CD4-positive, CD25-positive, alpha-beta regulatory T cell (primary cell): ENCODE measurements at regions not wholly inside any gene's neighbourhood (a gene's known extent, or its start where the extent isn't known, plus 50 kb on each side); places are given as distances from the start of the nearest gene placed in this dataset.

Experiments
- ATAC-seq, 2 donors: fragments of 150-1000 bp; cut with Tn5 transposase; one replicate each; pipeline ENCODE4 v1.10.0; 2021; ENCODE audit warnings: low read depth in 2 of 2, moderate number of reproducible peaks in 2 of 2, moderate library complexity in 1 of 2
- DNase-seq, 3 donors: peaks; one replicate each; pipeline versions ENCODE4 v3.0.0 to v3.0.0-alpha.2; 2012 to 2022; ENCODE audit warnings: mixed read lengths in 1 of 3
- H3K27ac ChIP-seq: one replicate; pipeline ENCODE4 v1.7.0; 2013; ENCODE audit warnings: mild to moderate bottlenecking, low read length; ENCODE audit not compliant: insufficient read depth, poor library complexity, severe bottlenecking
- H3K27me3 ChIP-seq: one replicate; pipeline ENCODE4 v1.7.0; 2013; ENCODE audit warnings: low read length; ENCODE audit not compliant: control insufficient read depth, insufficient read depth
- H3K36me3 ChIP-seq: one replicate; pipeline ENCODE4 v1.7.0; 2013; ENCODE audit warnings: mild to moderate bottlenecking, low read length, moderate library complexity; ENCODE audit not compliant: control insufficient read depth, insufficient read depth
- H3K4me1 ChIP-seq: 2 replicates; pipeline ENCODE4 v1.7.0; 2013; ENCODE audit warnings: mild to moderate bottlenecking, low read length; ENCODE audit not compliant: insufficient read depth, control insufficient read depth, poor library complexity, severe bottlenecking
- H3K4me3 ChIP-seq: one replicate; pipeline ENCODE4 v1.7.0; 2013; ENCODE audit warnings: low read depth, mild to moderate bottlenecking, low read length, moderate library complexity
- H3K9me3 ChIP-seq, 2 experiments: 1 replicate in 1 of 2; 2 replicates in 1 of 2; pipeline ENCODE4 v1.7.0; 2013; ENCODE audit warnings: low read length in 2 of 2, mild to moderate bottlenecking in 1 of 2, moderate library complexity in 1 of 2; ENCODE audit not compliant: control insufficient read depth in 2 of 2
- H3K27ac Mint-ChIP-seq, 3 donors: one replicate each; pipeline ENCODE4 v1.8.0; 2020 to 2022; ENCODE audit warnings: mild to moderate bottlenecking in 3 of 3, mixed read lengths in 3 of 3, moderate library complexity in 2 of 3
- H3K27me3 Mint-ChIP-seq: one replicate; pipeline ENCODE4 v1.8.0; 2022; ENCODE audit warnings: mild to moderate bottlenecking, mixed read lengths
- H3K36me3 Mint-ChIP-seq: one replicate; pipeline ENCODE4 v1.8.0; 2020; ENCODE audit warnings: mixed read lengths
- H3K4me1 Mint-ChIP-seq, 4 donors: one replicate each; pipeline ENCODE4 v1.8.0; 2020 to 2022; ENCODE audit warnings: mixed read lengths in 4 of 4, mild to moderate bottlenecking in 1 of 4
- H3K4me3 Mint-ChIP-seq, 4 donors: one replicate each; pipeline ENCODE4 v1.8.0; 2020 to 2022; ENCODE audit warnings: mild to moderate bottlenecking in 4 of 4, mixed read lengths in 4 of 4, moderate library complexity in 3 of 4
- H3K9me3 Mint-ChIP-seq, 7 donors: one replicate each; pipeline ENCODE4 v1.8.0; 2020 to 2022; ENCODE audit warnings: mixed read lengths in 7 of 7, mild to moderate bottlenecking in 3 of 7, moderate library complexity in 2 of 7

DNA sequence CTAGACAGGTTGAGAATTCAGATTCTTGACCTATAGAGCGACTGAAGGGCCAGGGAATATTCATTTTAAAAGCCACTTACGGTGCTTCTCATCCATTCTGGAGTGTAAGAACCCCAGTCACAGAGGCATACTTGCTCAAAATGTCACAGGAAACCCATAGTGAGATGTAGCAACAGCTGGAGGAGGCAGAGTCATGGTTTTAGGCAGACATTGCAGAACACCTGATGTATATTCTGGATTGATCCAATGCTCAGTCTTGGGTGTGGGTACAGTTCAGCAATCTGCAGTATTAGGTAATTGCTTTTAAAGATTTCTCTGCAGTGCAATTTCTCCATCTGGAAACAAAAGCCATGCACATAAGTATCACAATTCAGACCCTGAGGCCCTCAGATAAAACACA is 137.4 kb upstream of the SLC22A23 start:
- Mint-ChIP-seq H3K36me3 (no peaks in the 10 kb centered on the region), H3K4me3 (no peak overlapping the region), H3K27ac (no peak overlapping the region), H3K9me3 (peaks cover 0 to 8% (median 0%) of the 10 kb centered on the region in 7 donors), H3K27me3 (peaks cover 12% of the 10 kb centered on the region), H3K4me1 (no peaks in the 10 kb centered on the region)
- Histone ChIP-seq H3K27me3 (no peaks in the 10 kb centered on the region), H3K27ac (no peak overlapping the region), H3K36me3 (no peaks in the 10 kb centered on the region), H3K9me3 (no peaks in the 10 kb centered on the region), H3K4me3 (no peak overlapping the region), H3K4me1 (no peaks in the 10 kb centered on the region)
- ATAC-seq: no peak
- no peak for DNase-seq

DNA sequence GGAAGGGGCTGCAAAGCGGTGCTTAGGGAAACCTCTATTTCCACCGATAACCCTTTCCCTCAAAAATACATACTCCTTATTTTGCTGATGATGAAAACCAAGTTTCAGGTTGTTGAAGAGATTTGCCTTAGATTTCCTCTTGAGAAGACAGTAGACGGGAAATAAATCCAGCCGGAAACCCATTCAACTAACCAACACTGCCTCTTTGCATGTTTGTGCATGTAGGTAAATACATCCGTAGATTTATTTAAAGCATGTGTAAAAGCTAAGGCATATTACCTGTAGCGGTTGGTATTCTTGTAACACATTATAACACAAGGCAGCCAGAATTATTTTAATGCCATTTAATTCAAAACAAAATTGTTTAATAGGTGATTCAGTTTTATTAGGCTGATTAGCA is 136.3 kb upstream of the SLC22A23 start:
- Mint-ChIP-seq H3K36me3 (no peaks in the 10 kb centered on the region), H3K27ac (no peak overlapping the region), H3K4me1 (no peaks in the 10 kb centered on the region), H3K9me3 (peaks cover 0 to 7% (median 0%) of the 10 kb centered on the region in 7 donors), H3K4me3 (no peak overlapping the region), H3K27me3 (peaks cover 12% of the 10 kb centered on the region)
- Histone ChIP-seq H3K27me3 (no peaks in the 10 kb centered on the region), H3K4me1 (no peaks in the 10 kb centered on the region), H3K9me3 (no peaks in the 10 kb centered on the region), H3K4me3 (no peak overlapping the region), H3K27ac (no peak overlapping the region), H3K36me3 (no peaks in the 10 kb centered on the region)
- no peak for ATAC-seq
- DNase-seq: no peak

DNA sequence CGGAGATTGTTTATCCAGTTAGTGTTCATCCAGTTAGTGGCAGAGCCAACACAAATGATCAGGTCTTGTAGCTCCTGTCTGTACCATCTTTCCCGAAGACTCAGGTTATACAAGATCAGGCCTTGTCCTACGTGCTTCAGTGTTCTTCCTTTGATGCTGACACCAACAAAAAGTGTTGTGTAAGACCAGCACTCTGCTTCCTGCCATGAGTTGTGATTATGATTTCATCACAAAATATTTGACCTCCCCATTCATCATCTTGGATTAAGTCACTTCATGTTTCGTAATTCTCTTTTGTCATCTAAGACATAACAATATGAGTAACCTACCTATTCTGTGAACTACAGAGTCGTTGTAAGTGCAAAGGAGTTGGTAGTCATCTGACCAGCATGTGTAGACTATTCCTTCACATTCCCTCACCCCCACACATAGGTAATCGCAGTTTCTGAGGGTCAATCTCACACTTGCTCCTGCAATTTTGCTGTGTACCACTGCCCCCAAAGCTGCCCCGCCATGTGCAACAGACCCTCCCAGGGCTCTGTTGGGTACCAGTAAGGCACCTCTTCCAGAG is 135.6 kb upstream of the SLC22A23 start:
- Histone ChIP-seq H3K36me3 (no peaks in the 10 kb centered on the region), H3K4me1 (no peaks in the 10 kb centered on the region), H3K27me3 (no peaks in the 10 kb centered on the region), H3K27ac (no peak overlapping the region), H3K9me3 (peaks cover 3% of the 10 kb centered on the region in 2 experiments), H3K4me3 (no peak overlapping the region)
- Mint-ChIP-seq H3K9me3 (peaks cover 0 to 5% (median under 1%) of the 10 kb centered on the region in 7 donors), H3K4me1 (no peaks in the 10 kb centered on the region), H3K4me3 (no peak overlapping the region), H3K36me3 (no peaks in the 10 kb centered on the region), H3K27ac (no peak overlapping the region), H3K27me3 (peaks cover 12% of the 10 kb centered on the region)
- no peak for ATAC-seq
- no peak for DNase-seq

- Mint-ChIP-seq H3K4me3 (no peak overlapping the region), H3K4me1 (no peaks in the 10 kb centered on the region), H3K36me3 (peaks cover 4% of the 10 kb centered on the region), H3K27me3 (peaks cover 12% of the 10 kb centered on the region), H3K27ac (no peak overlapping the region), H3K9me3 (peaks cover 0 to 6% (median 3%) of the 10 kb centered on the region in 7 donors)
- Histone ChIP-seq H3K4me3 (no peak overlapping the region), H3K27ac (no peak overlapping the region), H3K4me1 (no peaks in the 10 kb centered on the region), H3K36me3 (no peaks in the 10 kb centered on the region), H3K27me3 (no peaks in the 10 kb centered on the region), H3K9me3 (peaks cover 3 to 6% of the 10 kb centered on the region in 2 experiments)
- ATAC-seq (no peak), DNase-seq (no peak)
Observed at GRCh38 chr6:3591970-3592369, 135.1 kb upstream of the SLC22A23 start.

DNA sequence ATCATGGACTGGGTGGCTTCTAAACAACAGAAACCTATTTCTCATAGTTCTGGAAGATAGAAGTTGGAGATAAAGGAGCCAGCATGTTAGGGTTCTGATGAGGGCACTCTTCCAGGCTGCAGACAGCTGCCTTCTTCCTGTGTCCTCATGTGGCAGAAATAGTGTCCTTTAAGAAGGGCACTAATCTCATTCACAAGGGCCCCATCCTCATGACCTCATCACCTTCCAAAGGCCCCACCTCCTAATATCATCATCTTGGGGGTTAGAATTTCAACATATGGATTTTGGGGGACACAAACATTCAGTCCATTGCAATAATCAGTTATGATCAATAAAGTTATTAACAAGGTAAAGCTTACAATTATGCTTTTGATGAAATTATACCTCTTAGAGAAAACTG is 130.8 kb upstream of the SLC22A23 start:
- Histone ChIP-seq H3K27ac (no peak overlapping the region), H3K9me3 (peaks cover 3 to 7% of the 10 kb centered on the region in 2 experiments), H3K27me3 (peaks cover 3% of the 10 kb centered on the region), H3K36me3 (no peaks in the 10 kb centered on the region), H3K4me1 (no peaks in the 10 kb centered on the region), H3K4me3 (no peak overlapping the region)
- ATAC-seq: no peak
- Mint-ChIP-seq H3K27ac (no peak overlapping the region), H3K9me3 (peaks cover 0 to 8% (median 5%) of the 10 kb centered on the region in 7 donors), H3K36me3 (peaks cover 7% of the 10 kb centered on the region), H3K4me1 (no peaks in the 10 kb centered on the region), H3K4me3 (no peak overlapping the region), H3K27me3 (peaks cover 26% of the 10 kb centered on the region)
- no peak for DNase-seq

GRCh38 chr6:3585320-3585935 is 128.6 kb upstream of the SLC22A23 start:
- no peaks in the 10 kb centered on the region for H3K4me1 Mint-ChIP-seq
- H3K36me3 Mint-ChIP-seq: peaks cover 7% of the 10 kb centered on the region
- Histone ChIP-seq H3K36me3 (no peaks in the 10 kb centered on the region), H3K9me3 (peaks cover 3 to 7% of the 10 kb centered on the region in 2 experiments), H3K27ac (no peak overlapping the region), H3K4me1 (no peaks in the 10 kb centered on the region), H3K4me3 (no peak overlapping the region), H3K27me3 (peaks cover 7% of the 10 kb centered on the region)
- peaks cover 0 to 8% (median 5%) of the 10 kb centered on the region in 7 donors for H3K9me3 Mint-ChIP-seq
- no peak overlapping the region for H3K27ac Mint-ChIP-seq
- DNase-seq: no peak
- peaks cover 27% of the 10 kb centered on the region for H3K27me3 Mint-ChIP-seq
- H3K4me3 Mint-ChIP-seq: no peak overlapping the region
- ATAC-seq: no peak

DNA sequence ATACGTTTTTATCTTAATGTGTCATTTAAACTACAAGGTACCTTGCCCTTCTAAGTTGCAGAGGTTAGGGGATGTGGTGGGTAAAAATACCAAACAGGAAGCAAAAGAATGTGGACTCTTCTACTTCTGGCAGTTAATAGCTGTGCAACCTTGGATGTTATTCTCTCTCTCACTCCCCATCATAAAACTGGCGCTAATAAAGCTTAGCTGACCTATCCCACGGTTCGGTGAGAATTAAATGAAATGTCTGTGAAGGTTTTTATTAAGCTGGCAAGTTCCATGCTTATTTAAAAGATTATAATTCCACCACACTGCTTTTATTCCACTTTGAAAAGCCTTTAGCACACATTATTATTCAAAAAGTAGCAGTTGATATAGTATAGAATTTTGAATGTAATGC is 127.8 kb upstream of the SLC22A23 start:
- peaks cover 3 to 7% of the 10 kb centered on the region in 2 experiments for H3K9me3 ChIP-seq
- peaks cover 21% of the 10 kb centered on the region for H3K27me3 Mint-ChIP-seq
- no peak overlapping the region for H3K27ac ChIP-seq
- no peak overlapping the region for H3K27ac Mint-ChIP-seq
- ATAC-seq (no peak), DNase-seq (no peak)
- no peaks in the 10 kb centered on the region for H3K4me1 Mint-ChIP-seq
- H3K36me3 Mint-ChIP-seq: peaks cover 7% of the 10 kb centered on the region
- no peak overlapping the region for H3K4me3 Mint-ChIP-seq
- no peak overlapping the region for H3K4me3 ChIP-seq
- H3K36me3 ChIP-seq: no peaks in the 10 kb centered on the region
- no peaks in the 10 kb centered on the region for H3K4me1 ChIP-seq
- H3K27me3 ChIP-seq: peaks cover 7% of the 10 kb centered on the region
- H3K9me3 Mint-ChIP-seq: peaks cover 0 to 8% (median 5%) of the 10 kb centered on the region in 7 donors

GRCh38 chr6:3581469-3581868 is 124.6 kb upstream of the SLC22A23 start:
- Mint-ChIP-seq H3K4me3 (no peak overlapping the region), H3K27ac (no peak overlapping the region), H3K4me1 (no peaks in the 10 kb centered on the region), H3K36me3 (no peaks in the 10 kb centered on the region), H3K27me3 (peaks cover 34% of the 10 kb centered on the region), H3K9me3 (peaks cover 0 to 4% (median 0%) of the 10 kb centered on the region in 7 donors)
- H3K9me3 ChIP-seq: no peaks in the 10 kb centered on the region
- no peaks in the 10 kb centered on the region for H3K36me3 ChIP-seq
- H3K4me3 ChIP-seq: no peak overlapping the region
- no peak for ATAC-seq
- DNase-seq: no peak
- no peak overlapping the region for H3K27ac ChIP-seq
- no peaks in the 10 kb centered on the region for H3K4me1 ChIP-seq
- H3K27me3 ChIP-seq: peaks cover 7% of the 10 kb centered on the region
